CD4-positive, alpha-beta memory T cell (primary cell): ENCODE measurements at regions not wholly inside any gene's neighbourhood (a gene's known extent, or its start where the extent isn't known, plus 50 kb on each side); places are given as distances from the start of the nearest gene placed in this dataset.
A peak's percentile ranks its signal among the peaks of the same experiment; 100 is the strongest.
"Not testable (repeated sequence)": the region's sequence is repeated elsewhere in the genome, so short reads cannot be mapped to it uniquely, and the experiment has no call there.

Source experiments
- CTCF ChIA-PET: fragments of 350-600 bp; sonication (Branson Sonifier 250); formaldehyde crosslinking; loops from one replicate; lab custom pipeline; 2021; ENCODE audit warnings: inconsistent platforms; ENCODE audit not compliant: partially characterized antibody; lab: Charles Lee
- POLR2A ChIA-PET: fragments of 350-600 bp; sonication (Branson Sonifier 250); formaldehyde crosslinking; loops from one replicate; lab custom pipeline; 2021; ENCODE audit not compliant: partially characterized antibody; lab: Charles Lee
- DNase-seq, 5 donors: peaks; one replicate each; pipeline versions ENCODE4 v3.0.0 to v3.0.0-alpha.2; 2020 to 2022; ENCODE audit warnings: mixed read lengths in 1 of 5
- H3K27ac ChIP-seq: one replicate; pipeline ENCODE4 v1.7.0; 2013; ENCODE audit warnings: low read depth, low read length
- H3K27me3 ChIP-seq: 2 replicates; pipeline ENCODE4 v1.7.0; 2013; ENCODE audit warnings: mild to moderate bottlenecking, low read length, moderate library complexity; ENCODE audit not compliant: insufficient read depth
- H3K36me3 ChIP-seq: 2 replicates; pipeline ENCODE4 v1.7.0; 2013; ENCODE audit warnings: mild to moderate bottlenecking, low read length, moderate library complexity; ENCODE audit not compliant: insufficient read depth
- H3K4me1 ChIP-seq: 2 replicates; pipeline ENCODE4 v1.7.0; 2013; ENCODE audit warnings: mild to moderate bottlenecking, low read length, moderate library complexity; ENCODE audit not compliant: insufficient read depth
- H3K4me3 ChIP-seq, 2 donors: one replicate each; pipeline ENCODE4 v1.7.0; 2013; ENCODE audit warnings: low read length in 2 of 2, mild to moderate bottlenecking in 1 of 2
- H3K9me3 ChIP-seq, 2 donors: one replicate each; pipeline ENCODE4 v1.7.0; 2013; ENCODE audit warnings: low read length in 2 of 2, control low read depth in 1 of 2; ENCODE audit not compliant: control insufficient read depth in 1 of 2
- H3K27ac Mint-ChIP-seq, 7 donors: one replicate each; pipeline ENCODE4 v1.8.0; 2020 to 2021; ENCODE audit warnings: mixed read lengths in 7 of 7, mild to moderate bottlenecking in 6 of 7, inconsistent platforms in 3 of 7, moderate library complexity in 3 of 7
- H3K27me3 Mint-ChIP-seq, 2 donors: one replicate each; pipeline ENCODE4 v1.8.0; 2020 to 2021; ENCODE audit warnings: mixed read lengths in 2 of 2
- H3K36me3 Mint-ChIP-seq, 2 donors: one replicate each; pipeline ENCODE4 v1.8.0; 2020 to 2021; ENCODE audit warnings: mixed read lengths in 2 of 2, inconsistent platforms in 1 of 2, mild to moderate bottlenecking in 1 of 2
- H3K4me1 Mint-ChIP-seq, 4 donors: one replicate each; pipeline ENCODE4 v1.8.0; 2020 to 2021; ENCODE audit warnings: mixed read lengths in 4 of 4, mild to moderate bottlenecking in 1 of 4
- H3K4me3 Mint-ChIP-seq, 8 donors: one replicate each; pipeline ENCODE4 v1.8.0; 2020 to 2021; ENCODE audit warnings: mixed read lengths in 8 of 8, mild to moderate bottlenecking in 7 of 8, moderate library complexity in 6 of 8, inconsistent platforms in 3 of 8
- H3K9me3 Mint-ChIP-seq, 8 donors: one replicate each; pipeline ENCODE4 v1.8.0; 2020 to 2021; ENCODE audit warnings: mixed read lengths in 8 of 8, mild to moderate bottlenecking in 5 of 8, inconsistent platforms in 3 of 8, moderate library complexity in 1 of 8
- intact Hi-C: fragments of 100-400 bp; cut with micrococcal nuclease; formaldehyde crosslinking; loops from one replicate; pipeline ENCODE4 v1.15.1; 2023

GRCh38 chr7:66553001-66553400 lies 75.7 kb upstream of the KCTD7 start:
- H3K4me1 Mint-ChIP-seq = peaks cover 3 to 5% (median 4%) of the 10 kb centered on the region in 4 donors
- no peaks in the 10 kb centered on the region for H3K27me3 Mint-ChIP-seq
- Histone ChIP-seq H3K4me3 (no peak overlapping the region), H3K4me1 (no peaks in the 10 kb centered on the region), H3K36me3 (peaks cover 40% of the 10 kb centered on the region), H3K27me3 (no peaks in the 10 kb centered on the region), H3K9me3 (no peaks in the 10 kb centered on the region), H3K27ac (no peak overlapping the region)
- intact Hi-C loops = no loop called here
- no peaks in the 10 kb centered on the region for H3K9me3 Mint-ChIP-seq
- H3K4me3 Mint-ChIP-seq = no peak overlapping the region
- ChIA-PET CTCF (interaction anchor here (0.6 to 1.0 kb wide), 3 partner anchors 149 to 431 kb away, joined by 3 read pairs; no protein-coding TSS in a partner anchor), POLR2A (no interaction called here)
- H3K27ac Mint-ChIP-seq = peak overlapping the region in 1 of 7 donors; percentile 13
- no peak for DNase-seq
- H3K36me3 Mint-ChIP-seq = peaks cover 37 to 44% of the 10 kb centered on the region in 2 donors

GRCh38 chr7:66553675-66554074 lies 75.0 kb upstream of the KCTD7 start:
- intact Hi-C loops, H3K27ac ChIP-seq, POLR2A ChIA-PET, H3K4me1 ChIP-seq, H3K4me1 Mint-ChIP-seq, H3K9me3 Mint-ChIP-seq, H3K9me3 ChIP-seq, DNase-seq, H3K4me3 Mint-ChIP-seq, H3K27me3 Mint-ChIP-seq, H3K27me3 ChIP-seq, H3K4me3 ChIP-seq, H3K27ac Mint-ChIP-seq: not testable (repeated sequence)
- CTCF ChIA-PET = interaction anchor here (0.6 to 1.0 kb wide), 3 partner anchors 74 to 431 kb away, joined by 3 read pairs; partner anchors contain the start of gene KCTD7
- peaks cover 34 to 42% of the 10 kb centered on the region in 2 donors for H3K36me3 Mint-ChIP-seq
- peaks cover 40% of the 10 kb centered on the region for H3K36me3 ChIP-seq

DNA sequence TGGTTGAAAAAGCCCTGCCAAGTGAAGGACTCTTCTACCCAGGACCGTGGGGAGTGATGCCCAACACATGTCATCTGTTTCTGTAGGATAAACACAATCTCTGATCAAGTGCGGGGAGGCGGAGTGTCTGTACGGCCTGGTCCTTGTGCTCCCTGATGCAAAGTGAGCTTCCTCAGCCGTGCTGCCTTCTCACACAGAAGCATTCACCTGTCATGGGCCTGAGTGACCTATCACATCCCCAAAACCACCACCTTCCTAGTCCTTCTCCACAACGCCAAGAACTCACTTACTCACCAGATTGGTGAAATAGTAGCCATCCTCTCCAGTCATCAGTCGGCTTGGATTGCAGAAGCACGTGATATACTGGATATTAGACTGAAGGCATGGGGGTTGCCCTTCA lies 74.4 kb upstream of the KCTD7 start:
- DNase-seq, H3K27ac ChIP-seq, H3K4me1 ChIP-seq, H3K9me3 ChIP-seq, H3K27ac Mint-ChIP-seq, H3K4me3 ChIP-seq, H3K9me3 Mint-ChIP-seq, intact Hi-C loops, POLR2A ChIA-PET, H3K4me3 Mint-ChIP-seq, H3K27me3 Mint-ChIP-seq, H3K27me3 ChIP-seq, H3K4me1 Mint-ChIP-seq: not testable (repeated sequence)
- CTCF ChIA-PET = interaction anchor here (1.0 kb wide), 2 partner anchors 74 to 147 kb away, joined by 3 read pairs; partner anchors contain the start of gene KCTD7
- H3K36me3 ChIP-seq = peaks cover 39% of the 10 kb centered on the region
- H3K36me3 Mint-ChIP-seq = peaks cover 34 to 44% of the 10 kb centered on the region in 2 donors

GRCh38 chr7:66554842-66555430 lies 73.7 kb upstream of the KCTD7 start:
- H3K4me1 Mint-ChIP-seq, H3K4me3 Mint-ChIP-seq, H3K9me3 Mint-ChIP-seq, H3K4me1 ChIP-seq, H3K9me3 ChIP-seq, H3K27ac ChIP-seq, H3K27me3 ChIP-seq, POLR2A ChIA-PET, DNase-seq, H3K4me3 ChIP-seq, H3K27me3 Mint-ChIP-seq: not testable (repeated sequence)
- peak overlapping the region in 1 of 7 donors; percentile 48 for H3K27ac Mint-ChIP-seq
- intact Hi-C loops = loop anchor here (5.0 kb wide), 1 partner anchor 232 kb away; no protein-coding TSS in a partner anchor
- H3K36me3 ChIP-seq = peaks cover 35% of the 10 kb centered on the region
- CTCF ChIA-PET = interaction anchor here (0.7 to 1.0 kb wide), 2 partner anchors 73 to 219 kb away, joined by 3 read pairs; partner anchors contain the start of gene KCTD7
- peaks cover 30 to 42% of the 10 kb centered on the region in 2 donors for H3K36me3 Mint-ChIP-seq

GRCh38 chr7:66556177-66556548 lies 72.5 kb upstream of the KCTD7 start:
- Histone ChIP-seq H3K9me3 (no peaks in the 10 kb centered on the region), H3K36me3 (peaks cover 26% of the 10 kb centered on the region), H3K4me3 (no peak overlapping the region), H3K27ac (no peak overlapping the region), H3K4me1 (no peaks in the 10 kb centered on the region), H3K27me3 (no peaks in the 10 kb centered on the region)
- H3K9me3 Mint-ChIP-seq = no peaks in the 10 kb centered on the region
- peaks cover 22 to 44% of the 10 kb centered on the region in 2 donors for H3K36me3 Mint-ChIP-seq
- H3K27ac Mint-ChIP-seq = no peak overlapping the region
- no peaks in the 10 kb centered on the region for H3K27me3 Mint-ChIP-seq
- ChIA-PET CTCF (interaction anchor here (2.1 kb wide), 1 partner anchor 19 kb away, joined by 5 read pairs; no protein-coding TSS in a partner anchor), POLR2A (no interaction called here)
- intact Hi-C loops = loop anchor here (5.0 kb wide), 1 partner anchor 231 kb away; no protein-coding TSS in a partner anchor
- H3K4me3 Mint-ChIP-seq = no peak overlapping the region
- peaks cover 4 to 11% (median 5%) of the 10 kb centered on the region in 4 donors for H3K4me1 Mint-ChIP-seq
- DNase-seq = no peak

- no peaks in the 10 kb centered on the region for H3K27me3 Mint-ChIP-seq
- intact Hi-C loops = loop anchor here (1.0 to 5.0 kb wide), 3 partner anchors 126 to 288 kb away; no protein-coding TSS in a partner anchor
- no peaks in the 10 kb centered on the region for H3K9me3 Mint-ChIP-seq
- H3K36me3 Mint-ChIP-seq = peaks cover 17 to 39% of the 10 kb centered on the region in 2 donors
- CTCF ChIA-PET = interaction anchor here (0.6 to 3.1 kb wide), 12 partner anchors 9 to 445 kb away, joined by 3 to 12 read pairs (median 4); no protein-coding TSS in a partner anchor
- Histone ChIP-seq H3K4me3 (no peak overlapping the region), H3K9me3 (no peaks in the 10 kb centered on the region), H3K27ac (no peak overlapping the region), H3K36me3 (peaks cover 22% of the 10 kb centered on the region), H3K27me3 (no peaks in the 10 kb centered on the region), H3K4me1 (no peaks in the 10 kb centered on the region)
- no peak for DNase-seq
- H3K27ac Mint-ChIP-seq = no peak overlapping the region
- POLR2A ChIA-PET = interaction anchor here (1.8 kb wide), 1 partner anchor 288 kb away, joined by 7 read pairs; no protein-coding TSS in a partner anchor
- peaks cover 4 to 11% (median 5%) of the 10 kb centered on the region in 4 donors for H3K4me1 Mint-ChIP-seq
- no peak overlapping the region for H3K4me3 Mint-ChIP-seq
Measured at GRCh38 chr7:66556549-66557213, 72.0 kb upstream of the KCTD7 start.
